ENCODE measurements at regions not wholly inside any gene's neighbourhood (a gene's known extent, or its start where the extent isn't known, plus 50 kb on each side); places are given as distances from the start of the nearest gene placed in this dataset.
"Not testable (repeated sequence)": the region's sequence is repeated elsewhere in the genome, so short reads cannot be mapped to it uniquely, and the experiment has no call there.

- not testable (repeated sequence) for H3K9me3 ChIP-seq, H3K36me3 ChIP-seq, H3K27me3 ChIP-seq, DNase-seq, H3K4me3 ChIP-seq
Observed at GRCh38 chr1:120634816-120635806, 88.6 kb upstream of the NBPF26 start.

GRCh38 chr1:120640261-120641013 is 83.3 kb upstream of the NBPF26 start:
- H3K4me3 ChIP-seq, DNase-seq, H3K27me3 ChIP-seq, H3K9me3 ChIP-seq, H3K36me3 ChIP-seq: not testable (repeated sequence)

GRCh38 chr1:120641014-120641302 is 82.8 kb upstream of the NBPF26 start:
- not testable (repeated sequence) for H3K4me3 ChIP-seq, DNase-seq, H3K36me3 ChIP-seq, H3K9me3 ChIP-seq, H3K27me3 ChIP-seq

GRCh38 chr1:120647182-120647581 is 76.6 kb upstream of the NBPF26 start:
- not testable (repeated sequence) for H3K36me3 ChIP-seq, H3K9me3 ChIP-seq, H3K4me3 ChIP-seq, H3K27me3 ChIP-seq, DNase-seq

GRCh38 chr1:120648915-120649623 is 74.7 kb upstream of the NBPF26 start:
- not testable (repeated sequence) for H3K4me3 ChIP-seq, H3K9me3 ChIP-seq, H3K36me3 ChIP-seq, DNase-seq, H3K27me3 ChIP-seq

- H3K9me3 ChIP-seq, H3K27me3 ChIP-seq, H3K4me3 ChIP-seq, H3K36me3 ChIP-seq, DNase-seq: not testable (repeated sequence)
Observed at GRCh38 chr1:120649730-120650129, 74.0 kb upstream of the NBPF26 start.

GRCh38 chr1:120654114-120654513 is 69.6 kb upstream of the NBPF26 start:
- H3K27me3 ChIP-seq, H3K9me3 ChIP-seq, H3K4me3 ChIP-seq, DNase-seq, H3K36me3 ChIP-seq: not testable (repeated sequence)

- H3K27me3 ChIP-seq, H3K9me3 ChIP-seq, H3K36me3 ChIP-seq, H3K4me3 ChIP-seq, DNase-seq: not testable (repeated sequence)
Observed at GRCh38 chr1:120655394-120655793, 68.4 kb upstream of the NBPF26 start.

- not testable (repeated sequence) for H3K9me3 ChIP-seq, H3K4me3 ChIP-seq, DNase-seq, H3K27me3 ChIP-seq, H3K36me3 ChIP-seq
Observed at GRCh38 chr1:120656116-120656515, 67.6 kb upstream of the NBPF26 start.

GRCh38 chr1:120657804-120658203 is 65.9 kb upstream of the NBPF26 start:
- not testable (repeated sequence) for H3K27me3 ChIP-seq, H3K36me3 ChIP-seq, H3K9me3 ChIP-seq, DNase-seq, H3K4me3 ChIP-seq

GRCh38 chr1:120658622-120659021 is 65.1 kb upstream of the NBPF26 start:
- H3K27me3 ChIP-seq, H3K36me3 ChIP-seq, H3K4me3 ChIP-seq, DNase-seq, H3K9me3 ChIP-seq: not testable (repeated sequence)

- not testable (repeated sequence) for H3K4me3 ChIP-seq, DNase-seq, H3K36me3 ChIP-seq, H3K27me3 ChIP-seq, H3K9me3 ChIP-seq
Observed at GRCh38 chr1:120659133-120659532, 64.6 kb upstream of the NBPF26 start.

GRCh38 chr1:120664376-120665249 is 59.1 kb upstream of the NBPF26 start:
- H3K27me3 ChIP-seq, DNase-seq, H3K36me3 ChIP-seq, H3K4me3 ChIP-seq, H3K9me3 ChIP-seq: not testable (repeated sequence)

- H3K9me3 ChIP-seq, H3K4me3 ChIP-seq, H3K36me3 ChIP-seq, H3K27me3 ChIP-seq, DNase-seq: not testable (repeated sequence)
Observed at GRCh38 chr1:120665250-120665577, 58.5 kb upstream of the NBPF26 start.

GRCh38 chr1:120668187-120668586 is 55.6 kb upstream of the NBPF26 start:
- not testable (repeated sequence) for H3K9me3 ChIP-seq, DNase-seq, H3K36me3 ChIP-seq, H3K27me3 ChIP-seq, H3K4me3 ChIP-seq
